Panc1 (cell line): ENCODE measurements at regions not wholly inside any gene's neighbourhood (a gene's known extent, or its start where the extent isn't known, plus 50 kb on each side); places are given as distances from the start of the nearest gene placed in this dataset.

Experiments used
- ATAC-seq: fragments of 200-7000 bp; cut with Tn5 transposase; 2 replicates; pipeline ENCODE4 v1.9.1; 2020; ENCODE audit warnings: mild to moderate bottlenecking, moderate library complexity
- BruUV-seq: library from RNA; stranded (reverse); fragments of 400-500 nt; replicated peaks from 2 replicates; lab custom pipeline; 2021; lab: Mats Ljungman, UMichigan
- CTCF ChIA-PET: fragments of 300-600 bp; sonication (Branson Sonifier 250); formaldehyde crosslinking; loops from one replicate; lab custom pipeline; 2022; ENCODE audit warnings: antibody characterized with exemption; lab: Charles Lee
- POLR2A ChIA-PET: fragments of 300-600 bp; sonication (Branson Sonifier 250); formaldehyde crosslinking; loops from one replicate; lab custom pipeline; 2022; ENCODE audit warnings: antibody characterized with exemption; lab: Charles Lee
- DNase-seq: peaks from one replicate; pipeline ENCODE4 v3.0.0-alpha.2; 2010; ENCODE audit warnings: low read depth, low spot score
- H3K27ac ChIP-seq: 2 replicates; pipeline ENCODE4 v1.5.1; 2011; ENCODE audit warnings: mild to moderate bottlenecking, low read length, inconsistent platforms
- H3K27me3 ChIP-seq: fragments of 200-500 bp; sonication (Bioruptor generic); 2 replicates; pipeline ENCODE4 v1.6.0; 2014; ENCODE audit warnings: low read length, inconsistent platforms; ENCODE audit not compliant: control insufficient read depth, insufficient read depth
- H3K36me3 ChIP-seq: fragments of 200-500 bp; sonication (Bioruptor generic); 2 replicates; pipeline ENCODE4 v1.5.1; 2014; ENCODE audit warnings: inconsistent platforms, mild to moderate bottlenecking, low read length, moderate library complexity; ENCODE audit not compliant: control insufficient read depth, insufficient read depth
- H3K4me1 ChIP-seq: 2 replicates; pipeline ENCODE4 v1.5.1; 2011; ENCODE audit warnings: inconsistent platforms, mild to moderate bottlenecking, low read length, moderate library complexity; ENCODE audit not compliant: control insufficient read depth, insufficient read depth
- H3K4me3 ChIP-seq, 2 experiments: 2 replicates each; pipeline ENCODE4 v1.5.1; 2011 to 2012; ENCODE audit warnings: low read depth in 2 of 2, low read length in 2 of 2, mild to moderate bottlenecking in 2 of 2, inconsistent platforms in 1 of 2, moderate library complexity in 1 of 2
- H3K9me3 ChIP-seq: fragments of 200-500 bp; sonication (Bioruptor generic); 2 replicates; pipeline ENCODE4 v1.5.1; 2014; ENCODE audit warnings: low read depth, mild to moderate bottlenecking, inconsistent platforms, low read length, moderate library complexity; ENCODE audit not compliant: control insufficient read depth, insufficient read depth
- POLR2AphosphoS5 ChIP-seq: IDR thresholded peaks from 2 replicates; pipeline ENCODE4 v1.6.1; 2012; ENCODE audit warnings: mild to moderate bottlenecking, low read depth, low read length, moderate library complexity
- REST ChIP-seq, 2 experiments: IDR thresholded peaks; 2 replicates each; pipeline ENCODE4 v1.6.1; 2011 to 2012; ENCODE audit warnings: low read depth in 2 of 2, control low read depth in 1 of 2, low read length in 1 of 2, mild to moderate bottlenecking in 1 of 2, moderate library complexity in 1 of 2; ENCODE audit not compliant: insufficient read depth in 1 of 2
- SIN3A ChIP-seq: IDR thresholded peaks from 2 replicates; pipeline ENCODE4 v1.6.1; 2012; ENCODE audit warnings: low read depth, mild to moderate bottlenecking, low read length, moderate library complexity, borderline replicate concordance; ENCODE audit not compliant: insufficient read depth
- TCF7L2 ChIP-seq: IDR thresholded peaks from 2 replicates; pipeline ENCODE4 v1.6.1; 2011; ENCODE audit warnings: mild to moderate bottlenecking, low read depth, low read length, inconsistent platforms
- in situ Hi-C: cut with HindIII; loops from 2 replicates; pipeline ENCODE4 v1.10.0; 2016; ENCODE audit warnings: low sequenced_read_pairs, low pct_unique_long_range_greater_than_20kb
- intact Hi-C: fragments of 100-400 bp; cut with micrococcal nuclease; formaldehyde crosslinking; loops from one replicate; pipeline ENCODE4 v1.10.0; 2022; ENCODE audit not compliant: unreplicated experiment
- TF ChIP-seq, protein P1 (sequence below): fragments of 450-650 bp; IDR thresholded peaks from 2 replicates; pipeline ENCODE4 v1.5.1; 2017; ENCODE audit warnings: mild to moderate bottlenecking

DNA sequence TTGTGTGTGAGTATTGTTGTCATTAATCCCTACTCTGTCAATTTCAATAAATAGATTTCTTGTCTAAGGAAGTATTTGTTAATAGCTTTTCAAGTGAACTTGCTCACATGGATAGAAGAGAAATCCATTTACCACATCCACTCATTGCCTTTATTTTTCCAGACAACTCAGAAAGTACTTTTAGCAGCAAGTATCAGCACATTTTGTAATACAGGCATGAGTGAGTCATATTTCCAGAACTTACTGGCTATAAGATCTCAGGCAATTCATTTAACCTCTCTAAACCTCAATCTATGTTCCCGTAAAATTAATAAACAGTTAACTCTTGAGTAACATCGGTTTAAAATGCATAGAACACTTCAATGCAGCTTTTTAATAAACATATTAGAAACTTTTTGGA, 317.9 kb upstream of the PCDH7 start:
- ChIA-PET POLR2A (no interaction called here), CTCF (interaction anchor here (0.6 kb wide), 1 partner anchor 42 kb away, joined by 10 read pairs; no protein-coding TSS in a partner anchor)
- in situ Hi-C loops = no loop called here
- no peak overlapping the region for H3K4me3 ChIP-seq
- H3K4me1 ChIP-seq = no peaks in the 10 kb centered on the region
- H3K27ac ChIP-seq = no peak overlapping the region
- no peaks in the 10 kb centered on the region for H3K36me3 ChIP-seq
- BruUV-seq = no TSS peak
- no peak for ATAC-seq
- no peak for TF ChIP-seq SIN3A
- TF ChIP-seq, protein P1, sequence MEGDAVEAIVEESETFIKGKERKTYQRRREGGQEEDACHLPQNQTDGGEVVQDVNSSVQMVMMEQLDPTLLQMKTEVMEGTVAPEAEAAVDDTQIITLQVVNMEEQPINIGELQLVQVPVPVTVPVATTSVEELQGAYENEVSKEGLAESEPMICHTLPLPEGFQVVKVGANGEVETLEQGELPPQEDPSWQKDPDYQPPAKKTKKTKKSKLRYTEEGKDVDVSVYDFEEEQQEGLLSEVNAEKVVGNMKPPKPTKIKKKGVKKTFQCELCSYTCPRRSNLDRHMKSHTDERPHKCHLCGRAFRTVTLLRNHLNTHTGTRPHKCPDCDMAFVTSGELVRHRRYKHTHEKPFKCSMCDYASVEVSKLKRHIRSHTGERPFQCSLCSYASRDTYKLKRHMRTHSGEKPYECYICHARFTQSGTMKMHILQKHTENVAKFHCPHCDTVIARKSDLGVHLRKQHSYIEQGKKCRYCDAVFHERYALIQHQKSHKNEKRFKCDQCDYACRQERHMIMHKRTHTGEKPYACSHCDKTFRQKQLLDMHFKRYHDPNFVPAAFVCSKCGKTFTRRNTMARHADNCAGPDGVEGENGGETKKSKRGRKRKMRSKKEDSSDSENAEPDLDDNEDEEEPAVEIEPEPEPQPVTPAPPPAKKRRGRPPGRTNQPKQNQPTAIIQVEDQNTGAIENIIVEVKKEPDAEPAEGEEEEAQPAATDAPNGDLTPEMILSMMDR = no peak
- no peak for TF ChIP-seq POLR2AphosphoS5
- no peak for TF ChIP-seq REST (IDR thresholded peaks at IDR 0.05; ENCODE audit: insufficient read depth in 1 of 2, low read depth in 2 of 2, low read length in 1 of 2)
- no peak for TF ChIP-seq TCF7L2
- no peaks in the 10 kb centered on the region for H3K27me3 ChIP-seq
- no peak for DNase-seq
- intact Hi-C loops = no loop called here
- H3K9me3 ChIP-seq = no peaks in the 10 kb centered on the region

DNA sequence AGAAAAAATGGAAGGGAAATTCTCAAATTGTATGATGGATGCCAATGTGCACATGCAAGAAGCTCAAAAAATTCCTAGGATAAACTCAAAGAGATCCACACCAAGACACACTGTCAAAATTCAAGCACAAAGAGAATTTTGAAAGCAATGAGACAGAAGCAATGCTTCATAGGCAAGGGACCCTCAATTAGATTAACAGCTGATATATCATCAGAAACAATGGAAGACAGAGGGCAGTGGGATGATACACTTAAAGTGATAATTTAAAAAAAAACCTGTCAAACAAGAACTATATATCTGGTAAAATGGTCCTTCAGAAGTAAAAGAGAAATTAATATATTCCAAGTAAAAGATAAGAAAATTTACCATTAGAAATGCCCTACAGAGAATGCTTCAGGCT, 306.3 kb upstream of the PCDH7 start:
- ChIA-PET POLR2A (no interaction called here), CTCF (no interaction called here)
- ATAC-seq = no peak
- DNase-seq = no peak
- BruUV-seq = no TSS peak
- Histone ChIP-seq H3K4me3 (no peak overlapping the region), H3K36me3 (no peaks in the 10 kb centered on the region), H3K9me3 (peaks cover 7% of the 10 kb centered on the region; the same call in 1 of the 2 replicates), H3K4me1 (no peaks in the 10 kb centered on the region), H3K27ac (no peak overlapping the region), H3K27me3 (no peaks in the 10 kb centered on the region)
- TF ChIP-seq TCF7L2 (no peak), SIN3A (no peak), POLR2AphosphoS5 (no peak), REST (IDR thresholded peaks at IDR 0.05; ENCODE audit: insufficient read depth in 1 of 2, low read depth in 2 of 2, low read length in 1 of 2) (no peak)
- TF ChIP-seq, protein P1 = no peak
- intact Hi-C loops = no loop called here
- in situ Hi-C loops = no loop called here
